ENCODE measurements at regions not wholly inside any gene's neighbourhood (a gene's known extent, or its start where the extent isn't known, plus 50 kb on each side); places are given as distances from the start of the nearest gene placed in this dataset.
A peak's percentile ranks its signal among the peaks of the same experiment; 100 is the strongest.

DNA sequence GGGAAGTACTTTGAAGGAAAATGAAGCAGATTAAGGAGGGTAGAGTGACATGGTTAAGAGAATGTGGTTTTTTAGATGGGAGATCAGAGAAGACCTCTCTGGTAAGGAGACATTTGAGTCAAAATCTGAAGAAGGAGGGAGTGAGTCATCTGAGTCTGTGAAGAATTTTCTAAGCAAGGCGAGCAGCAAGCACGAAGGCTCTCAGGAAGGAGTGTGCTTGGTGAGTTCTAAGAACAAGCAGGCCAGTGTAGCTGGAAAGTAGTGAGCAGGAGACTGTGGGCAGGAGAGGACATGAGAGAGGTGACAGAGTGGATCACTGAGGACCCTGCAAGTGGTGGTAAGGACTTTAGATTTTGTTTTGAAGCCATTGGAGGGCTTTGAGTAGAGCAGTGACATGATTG is 76.3 kb upstream of the FUT8 start:
- no peak for TF ChIP-seq CTCF (IDR thresholded peaks at IDR 0.05; ENCODE audit: low read depth, low read length)
- Histone ChIP-seq H3K27me3 (no peaks in the 10 kb centered on the region), H3K27ac (no peak overlapping the region), H3K4me1 (ENCODE audit: low read depth) (peaks cover 19% of the 10 kb centered on the region), H3K36me3 (no peaks in the 10 kb centered on the region), H3K9me3 (ENCODE audit: low read depth) (no peaks in the 10 kb centered on the region), H3K4me3 (no peak overlapping the region)
- peak in 1 of 2 donors; percentile 64 for DNase-seq (ENCODE audit: low read depth in 1 of 2, low spot score in 1 of 2)

DNA sequence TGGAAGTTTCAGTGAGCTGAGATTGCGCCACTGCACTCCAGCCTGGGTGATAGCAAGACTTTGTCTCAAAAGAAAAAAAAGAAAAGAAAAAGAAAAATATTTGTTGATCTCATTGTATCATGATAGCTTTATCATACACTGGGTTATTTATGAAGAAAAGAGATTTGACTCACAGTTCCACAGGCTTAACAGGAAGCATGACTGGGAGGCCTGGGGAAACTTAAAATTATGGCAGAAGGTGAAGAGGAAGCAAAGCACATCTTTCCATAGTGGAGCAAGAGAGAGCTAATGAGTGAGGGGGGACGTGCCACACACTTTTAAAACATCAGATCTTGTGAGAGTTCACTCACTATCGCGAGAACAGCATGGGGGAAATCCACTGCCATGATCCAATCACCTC is 72.7 kb upstream of the FUT8 start:
- Histone ChIP-seq H3K27me3 (no peaks in the 10 kb centered on the region), H3K4me3 (no peak overlapping the region)

DNA sequence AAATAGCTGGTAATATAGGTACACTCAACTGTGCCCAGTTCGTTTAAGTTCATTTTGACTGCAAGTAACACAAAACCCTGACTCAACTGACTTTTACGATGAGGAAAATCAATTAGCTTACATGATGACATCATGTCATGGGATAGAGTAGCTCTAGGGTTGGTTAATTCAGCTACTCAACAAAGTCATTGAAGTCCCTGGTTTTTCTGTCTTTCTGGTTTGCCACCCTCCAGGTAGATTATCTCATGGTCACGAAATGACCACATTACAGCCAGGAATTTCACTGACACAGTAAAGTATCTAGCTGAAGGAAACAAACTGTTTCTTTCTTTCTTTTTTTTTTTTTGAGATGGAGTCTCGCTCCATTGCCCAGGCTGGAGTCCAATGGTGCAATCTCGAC is 68.5 kb upstream of the FUT8 start:
- no peak for DNase-seq (ENCODE audit: low read depth in 1 of 2, low spot score in 1 of 2)
- TF ChIP-seq CTCF (IDR thresholded peaks at IDR 0.05; ENCODE audit: low read depth, low read length), result no peak

More for the DNA sequence above, 72.7 kb upstream of the FUT8 start:
- Histone ChIP-seq H3K4me1 (ENCODE audit: low read depth) (peaks cover 8% of the 10 kb centered on the region), H3K27ac (no peak overlapping the region), H3K36me3 (no peaks in the 10 kb centered on the region), H3K9me3 (ENCODE audit: low read depth) (no peaks in the 10 kb centered on the region)
- TF ChIP-seq CTCF (IDR thresholded peaks at IDR 0.05; ENCODE audit: low read depth, low read length), result no peak
- no peak for DNase-seq (ENCODE audit: low read depth in 1 of 2, low spot score in 1 of 2)

DNA sequence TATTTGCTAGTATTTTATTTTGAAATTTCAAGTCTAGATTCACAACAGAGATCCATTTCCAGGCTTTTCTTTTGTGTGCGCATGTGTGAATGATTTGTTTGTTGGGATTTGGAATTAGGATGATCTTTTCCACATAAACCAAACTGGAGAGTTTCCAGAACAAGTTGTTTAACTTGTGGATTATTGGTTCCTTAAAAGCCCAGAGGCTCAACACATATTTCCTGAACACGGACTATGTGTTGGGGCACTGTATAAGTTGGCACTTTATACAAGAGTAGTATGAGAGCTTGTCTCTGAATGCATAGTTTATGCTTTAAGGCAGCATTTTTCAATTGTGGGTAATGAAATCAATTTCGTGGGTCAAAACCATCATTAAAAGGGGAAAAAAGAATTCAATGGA is 67.3 kb upstream of the FUT8 start:
- no peak overlapping the region for H3K27ac ChIP-seq
- H3K36me3 ChIP-seq, result no peaks in the 10 kb centered on the region
- TF ChIP-seq CTCF (IDR thresholded peaks at IDR 0.05; ENCODE audit: low read depth, low read length), result no peak
- no peak overlapping the region for H3K4me3 ChIP-seq
- H3K9me3 ChIP-seq (ENCODE audit: low read depth), result no peaks in the 10 kb centered on the region
- H3K27me3 ChIP-seq, result no peaks in the 10 kb centered on the region
- H3K4me1 ChIP-seq (ENCODE audit: low read depth), result no peaks in the 10 kb centered on the region
- no peak for DNase-seq (ENCODE audit: low read depth in 1 of 2, low spot score in 1 of 2)

More for the DNA sequence above, 68.5 kb upstream of the FUT8 start:
- no peaks in the 10 kb centered on the region for H3K4me1 ChIP-seq (ENCODE audit: low read depth)
- H3K27ac ChIP-seq, result no peak overlapping the region
- no peaks in the 10 kb centered on the region for H3K36me3 ChIP-seq
- no peaks in the 10 kb centered on the region for H3K9me3 ChIP-seq (ENCODE audit: low read depth)
- H3K27me3 ChIP-seq, result no peaks in the 10 kb centered on the region
- H3K4me3 ChIP-seq, result no peak overlapping the region

DNA sequence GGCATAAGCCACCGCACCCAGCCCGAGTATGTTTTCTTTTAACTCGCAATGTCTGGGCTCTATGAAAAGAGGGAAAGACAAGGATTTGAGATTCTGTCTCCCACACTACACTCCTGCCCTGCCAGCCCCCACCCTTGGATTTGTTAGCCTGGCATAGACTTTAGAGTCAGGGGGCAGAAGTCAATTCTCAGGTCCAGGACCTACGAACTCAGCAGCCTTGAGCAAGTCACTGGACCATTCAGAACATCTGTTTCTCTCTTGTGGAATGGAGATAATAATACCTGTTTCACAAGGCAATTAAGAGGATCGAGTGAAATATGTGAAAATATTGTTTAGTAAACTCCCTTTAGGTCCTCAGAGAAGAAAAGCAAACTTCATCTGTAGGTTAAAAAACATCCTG is 66.1 kb upstream of the FUT8 start:
- H3K9me3 ChIP-seq (ENCODE audit: low read depth), result no peaks in the 10 kb centered on the region
- no peaks in the 10 kb centered on the region for H3K36me3 ChIP-seq
- H3K4me3 ChIP-seq, result no peak overlapping the region
- no peak overlapping the region for H3K27ac ChIP-seq
- no peak for TF ChIP-seq CTCF (IDR thresholded peaks at IDR 0.05; ENCODE audit: low read depth, low read length)
- no peaks in the 10 kb centered on the region for H3K27me3 ChIP-seq
- no peak for DNase-seq (ENCODE audit: low read depth in 1 of 2, low spot score in 1 of 2)
- no peaks in the 10 kb centered on the region for H3K4me1 ChIP-seq (ENCODE audit: low read depth)

GRCh38 chr14:65346895-65347294 is 65.6 kb upstream of the FUT8 start:
- Histone ChIP-seq H3K4me3 (no peak overlapping the region), H3K4me1 (ENCODE audit: low read depth) (no peaks in the 10 kb centered on the region), H3K9me3 (ENCODE audit: low read depth) (no peaks in the 10 kb centered on the region), H3K36me3 (no peaks in the 10 kb centered on the region), H3K27ac (no peak overlapping the region), H3K27me3 (no peaks in the 10 kb centered on the region)
- no peak for TF ChIP-seq CTCF (IDR thresholded peaks at IDR 0.05; ENCODE audit: low read depth, low read length)
- no peak for DNase-seq (ENCODE audit: low read depth in 1 of 2, low spot score in 1 of 2)

Data from cardiac muscle cell (in vitro differentiated cells and primary cell).